Mucosa of gallbladder (tissue), 1 donor: ENCODE measurements at regions not wholly inside any gene's neighbourhood (a gene's known extent, or its start where the extent isn't known, plus 50 kb on each side); places are given as distances from the start of the nearest gene placed in this dataset.
"Not testable (repeated sequence)": the region's sequence is repeated elsewhere in the genome, so short reads cannot be mapped to it uniquely, and the experiment has no call there.

Experiments used
- DNase-seq: peaks from one replicate; pipeline ENCODE4 v3.0.0-alpha.2; 2020; ENCODE audit warnings: low spot score
- donor health status: DM: no; HTN: no; CAD: no.

DNA sequence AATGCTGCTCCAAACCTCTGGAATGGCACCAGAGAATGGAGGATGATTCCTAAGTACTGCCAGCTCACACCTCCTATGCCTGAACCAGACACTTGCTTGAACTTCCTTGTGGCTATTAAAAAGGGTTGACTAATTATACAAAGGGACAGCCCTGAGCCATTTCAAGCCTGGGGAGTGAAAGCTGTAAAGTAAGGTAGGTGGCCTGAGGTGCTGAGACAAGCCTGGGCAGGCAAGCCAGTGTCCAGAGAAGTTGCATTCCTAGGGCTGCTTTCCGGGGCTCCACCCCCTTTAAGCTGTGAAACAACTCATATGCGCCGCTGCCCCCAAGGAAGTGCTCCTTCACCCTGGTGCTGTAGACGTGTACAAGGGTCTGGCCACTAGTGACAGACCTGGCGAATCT lies 79.9 kb upstream of the SLC1A3 start:
- DNase-seq = no peak

DNA sequence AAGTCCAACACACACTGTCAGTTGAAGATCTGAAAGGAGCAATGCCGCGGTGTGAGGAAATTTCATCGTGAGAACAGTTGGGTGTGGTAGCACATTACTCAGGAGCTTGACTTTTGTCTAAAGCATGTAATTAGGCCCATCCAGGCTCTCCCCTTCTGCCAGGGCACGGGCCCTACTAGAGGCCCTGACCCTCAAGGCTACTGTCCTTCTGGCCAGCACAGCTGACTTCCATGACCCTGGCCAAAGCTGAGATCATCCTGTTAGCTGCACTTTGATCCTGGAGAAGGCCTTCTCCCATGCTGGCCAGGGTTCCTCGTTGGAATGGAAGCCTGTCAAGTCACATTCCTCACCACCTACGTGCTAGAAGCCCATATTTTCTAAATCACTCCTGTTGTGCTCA lies 77.8 kb upstream of the SLC1A3 start:
- DNase-seq = no peak

DNA sequence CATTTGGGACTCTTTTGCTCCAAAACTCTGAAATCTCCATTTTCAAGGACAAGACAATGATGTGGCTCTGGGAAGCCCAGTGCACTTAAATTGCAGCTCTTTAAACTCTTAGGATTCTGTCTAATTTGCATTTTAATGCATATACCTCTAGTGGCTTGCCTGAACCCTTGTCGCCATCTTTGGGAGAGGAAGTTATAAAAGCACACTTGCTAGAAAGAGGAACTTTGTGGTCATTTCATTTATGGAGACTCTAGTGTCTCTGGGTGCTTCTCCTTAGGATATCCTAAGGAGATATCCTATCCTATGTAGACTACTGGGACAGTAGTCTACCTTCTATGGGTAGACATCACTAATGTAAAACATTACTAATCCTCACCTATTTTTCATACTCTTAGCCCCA lies 77.3 kb upstream of the SLC1A3 start:
- DNase-seq = no peak

DNA sequence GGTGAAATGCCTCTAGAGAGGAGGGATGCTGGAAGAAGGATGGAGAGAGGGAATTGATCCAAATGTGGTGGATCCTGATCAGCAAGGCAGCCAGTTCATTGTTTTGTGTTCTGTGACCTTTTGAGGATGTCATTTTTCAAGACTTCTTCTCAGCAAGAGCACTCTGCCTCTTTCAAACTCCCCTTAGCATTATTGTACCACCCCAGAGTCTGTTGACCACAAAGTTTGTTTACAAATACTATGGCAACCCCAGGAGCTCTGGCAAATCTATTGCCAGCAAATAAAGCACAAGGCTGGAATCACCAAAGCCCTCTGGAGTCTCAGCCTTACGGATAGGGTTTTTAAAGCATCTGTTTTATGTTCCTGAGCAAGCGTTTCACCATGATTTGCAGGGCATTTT lies 76.2 kb upstream of the SLC1A3 start:
- no peak for DNase-seq

DNA sequence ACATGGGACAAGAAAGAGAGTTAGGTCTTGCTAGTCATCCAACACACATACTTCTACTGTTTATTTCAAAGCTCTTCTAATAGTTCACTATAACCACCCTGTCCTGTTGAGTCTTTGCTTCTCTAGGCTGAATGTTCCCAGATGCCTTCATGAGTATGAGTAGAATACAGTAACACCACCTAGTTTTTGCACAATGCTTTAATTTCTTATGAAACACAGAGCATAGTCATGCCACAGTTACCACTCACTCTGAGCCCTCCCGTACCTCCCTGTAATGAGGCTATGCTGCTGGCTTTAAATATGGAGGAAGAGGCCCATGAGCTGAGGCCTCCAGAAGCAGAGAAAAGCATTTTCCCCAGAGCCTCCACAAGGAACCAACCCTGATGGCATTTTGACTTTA lies 75.0 kb upstream of the SLC1A3 start:
- no peak for DNase-seq

DNA sequence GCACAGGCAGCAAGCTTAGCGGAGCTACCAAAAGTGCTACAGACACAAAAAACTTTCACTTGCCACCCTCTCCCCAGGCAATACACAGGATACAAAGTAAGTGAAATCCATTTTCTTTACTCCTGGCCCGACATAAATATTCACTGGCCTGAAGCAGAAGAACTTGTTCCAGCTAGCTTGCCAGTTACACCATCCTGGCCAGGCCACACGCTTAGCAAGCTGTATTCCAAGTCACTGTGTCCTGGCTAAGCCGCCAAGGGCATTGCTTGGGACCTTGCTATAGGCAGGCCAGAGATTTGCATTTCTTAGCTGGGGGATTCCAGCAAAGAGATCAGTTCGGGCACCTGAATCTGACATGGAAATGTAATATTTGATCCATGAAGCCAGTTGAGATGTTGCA lies 71.0 kb upstream of the SLC1A3 start:
- DNase-seq = no peak

DNA sequence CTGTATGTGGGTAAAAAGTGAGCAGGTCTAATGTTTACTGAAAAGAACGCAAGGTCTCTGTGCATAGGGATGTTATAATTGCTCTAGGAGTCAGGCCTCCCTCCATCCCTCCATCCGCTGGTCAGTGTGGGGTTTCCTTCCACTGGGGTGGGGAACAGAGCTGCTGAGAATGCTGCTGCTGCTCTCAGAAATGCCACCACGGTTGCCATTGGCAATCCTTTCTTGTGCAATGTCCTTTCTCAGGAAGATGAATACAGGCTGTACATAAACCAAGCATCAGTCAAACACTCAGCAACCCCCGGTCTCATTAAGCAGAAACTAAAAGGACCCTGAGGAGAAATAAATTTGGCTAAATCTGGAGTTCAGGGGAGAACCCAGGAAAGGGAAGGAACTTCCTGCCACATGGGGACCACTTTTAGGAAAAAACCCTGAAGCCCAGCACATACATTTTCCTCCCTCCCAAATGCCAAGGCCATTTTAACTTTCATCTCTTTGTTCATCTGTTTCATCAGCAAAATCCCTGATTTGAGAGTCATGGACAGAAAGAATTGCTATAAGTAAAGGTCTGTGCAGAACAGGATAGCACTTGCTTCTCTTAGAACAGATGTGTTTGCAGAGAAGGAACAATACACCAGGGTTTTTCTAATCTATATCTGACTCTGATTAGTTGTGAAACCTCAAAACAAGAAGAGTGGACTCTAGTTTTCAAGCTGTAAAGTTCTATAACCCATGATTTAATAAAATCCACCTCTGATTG lies 70.4 kb upstream of the SLC1A3 start:
- DNase-seq = no peak

DNA sequence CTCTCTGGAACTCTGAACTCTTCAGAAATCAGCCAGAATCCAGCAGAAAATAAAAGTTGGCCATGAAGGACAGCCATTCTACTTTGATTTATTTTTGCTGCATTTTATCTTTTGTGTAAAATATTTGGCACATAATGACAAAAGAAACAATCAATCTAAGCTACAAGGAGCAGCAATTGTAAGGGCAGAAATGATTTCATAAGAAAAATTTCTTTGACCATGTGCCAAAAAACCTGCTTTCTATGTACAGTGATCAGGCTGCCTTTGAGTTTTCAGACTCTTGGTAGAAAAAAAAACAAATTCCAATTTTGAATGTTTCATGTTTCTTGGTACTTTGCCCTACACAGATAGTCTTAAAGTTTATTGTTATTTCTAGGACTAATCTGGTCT lies 69.8 kb upstream of the SLC1A3 start:
- no peak for DNase-seq

DNA sequence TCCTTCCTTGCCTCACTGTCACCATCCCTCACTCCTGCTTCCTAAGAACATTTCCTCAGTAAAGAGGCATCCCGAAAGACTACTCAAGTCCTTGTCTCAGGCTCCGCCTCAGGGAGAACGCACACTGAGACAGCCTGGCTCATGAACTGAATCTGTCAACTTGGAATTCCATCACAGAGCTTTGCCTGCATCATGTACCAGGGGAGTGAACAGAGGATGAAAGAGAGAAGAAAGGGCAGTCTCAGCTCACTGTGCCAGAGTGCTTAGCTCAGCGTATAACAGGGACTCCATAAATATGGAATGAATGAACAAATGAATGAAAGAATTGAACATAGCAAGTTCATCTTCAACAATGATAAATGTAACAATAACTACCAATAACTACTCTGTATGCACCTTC lies 68.7 kb upstream of the SLC1A3 start:
- no peak for DNase-seq

DNA sequence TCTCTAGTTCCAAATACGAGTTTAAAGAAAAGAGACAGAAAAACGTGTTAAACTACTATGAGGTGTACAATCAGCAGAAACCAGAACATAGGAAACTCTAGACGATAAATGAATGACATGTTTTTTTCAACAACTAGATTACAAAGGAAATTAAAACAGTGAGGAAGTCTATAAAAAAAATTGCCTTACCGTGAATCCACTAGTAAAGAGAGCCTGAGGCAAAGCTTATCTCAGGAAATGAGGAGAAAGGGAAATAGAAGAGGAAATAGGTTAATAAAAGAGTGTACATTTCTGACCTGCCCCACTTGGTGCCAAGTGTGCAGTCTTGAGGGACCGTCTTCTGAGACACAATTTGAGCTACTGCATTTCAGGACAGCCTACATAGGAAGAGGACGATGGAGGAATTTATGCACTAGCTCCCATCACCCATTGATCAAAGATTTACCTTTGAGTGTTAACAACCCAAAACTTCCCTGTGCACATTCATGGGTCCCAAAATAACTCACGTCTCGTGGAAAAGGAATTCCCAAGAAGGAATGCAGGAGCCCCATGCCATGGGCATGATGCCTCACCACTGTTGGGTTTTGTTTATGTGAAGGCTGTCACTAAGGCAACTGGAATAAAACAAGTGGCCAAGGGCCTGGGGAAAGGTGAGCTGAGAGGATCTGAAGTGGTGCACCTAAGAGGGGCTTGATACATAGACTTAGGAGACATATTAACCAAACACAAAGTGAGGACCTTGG lies 53.6 kb upstream of the SLC1A3 start:
- DNase-seq = no peak

DNA sequence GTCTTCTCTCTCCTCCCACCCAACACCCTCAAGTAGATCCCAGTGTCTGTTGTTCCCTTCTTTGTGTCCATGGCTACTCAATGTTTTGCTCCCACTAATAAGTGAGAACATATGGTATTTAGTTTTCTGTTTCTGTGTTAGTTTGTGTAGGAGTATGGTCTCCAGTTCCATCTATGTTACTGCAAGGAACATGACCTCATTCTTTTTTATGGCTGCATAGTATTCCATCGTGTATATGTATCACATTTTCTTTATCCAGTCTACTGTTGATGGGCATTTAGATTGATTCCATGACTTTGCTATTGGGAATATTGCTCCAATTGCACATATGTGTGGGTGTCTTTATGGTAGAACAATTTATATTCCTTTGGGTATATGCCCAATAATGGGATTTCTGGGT lies 51.4 kb upstream of the SLC1A3 start:
- not testable (repeated sequence) for DNase-seq
